Activated T-helper 2 cell treated with anti-CD3 and anti-CD28 coated beads, Interferon-gamma antibody, Interleukin-2, Interleukin-4, amounts not matched to agents 10 μg/mL and 5 μg/mL and 100 μg/mL, durations not matched to agents 14 hours and 24 hours and 36 hours (primary cell): ENCODE measurements at regions not wholly inside any gene's neighbourhood (a gene's known extent, or its start where the extent isn't known, plus 50 kb on each side); places are given as distances from the start of the nearest gene placed in this dataset.

Experiments
- DNase-seq: peaks from one replicate; pipeline ENCODE4 v3.0.0; 2021; ENCODE audit warnings: low spot score
- H3K27ac Mint-ChIP-seq: one replicate; pipeline ENCODE4 v1.8.0; 2021; ENCODE audit warnings: mixed read lengths
- H3K27me3 Mint-ChIP-seq: one replicate; pipeline ENCODE4 v1.8.0; 2021; ENCODE audit warnings: low read depth, mixed read lengths
- H3K36me3 Mint-ChIP-seq: one replicate; pipeline ENCODE4 v1.8.0; 2021; ENCODE audit warnings: low read depth, mixed read lengths
- H3K4me1 Mint-ChIP-seq: one replicate; pipeline ENCODE4 v1.8.0; 2021; ENCODE audit warnings: low read depth, mixed read lengths
- H3K4me3 Mint-ChIP-seq: one replicate; pipeline ENCODE4 v1.8.0; 2021; ENCODE audit warnings: low read depth, mild to moderate bottlenecking, moderate library complexity, mixed read lengths
- H3K9me3 Mint-ChIP-seq: one replicate; pipeline ENCODE4 v1.8.0; 2021; ENCODE audit warnings: mixed read lengths
- intact Hi-C: fragments of 100-400 bp; cut with micrococcal nuclease; formaldehyde crosslinking; loops from one replicate; pipeline ENCODE4 v1.15.1; 2023

DNA sequence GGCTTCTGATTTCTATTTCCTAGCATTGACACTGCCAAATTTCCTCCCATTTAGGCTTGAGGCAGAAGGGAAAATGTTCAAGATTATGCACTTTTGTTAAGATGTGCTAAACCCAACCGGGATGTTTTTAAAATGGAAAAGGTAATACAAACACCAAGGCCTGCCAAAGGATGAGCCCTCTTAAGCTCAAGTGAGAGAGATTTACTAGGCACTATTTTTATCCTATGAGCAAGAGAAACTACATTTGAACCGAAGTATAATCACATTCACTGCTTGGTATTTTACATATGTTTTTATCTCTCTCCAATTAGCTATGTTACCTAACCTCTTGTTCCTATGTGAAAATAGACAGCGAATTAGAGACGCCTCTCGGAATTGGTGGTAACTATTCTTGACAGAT, 295.8 kb downstream of the GABRB3 start:
- Mint-ChIP-seq H3K4me1 (no peaks in the 10 kb centered on the region), H3K4me3 (no peak overlapping the region), H3K9me3 (peaks cover 57% of the 10 kb centered on the region), H3K27ac (no peak overlapping the region), H3K36me3 (no peaks in the 10 kb centered on the region), H3K27me3 (no peaks in the 10 kb centered on the region)
- intact Hi-C loops: no loop called here
- no peak for DNase-seq

DNA sequence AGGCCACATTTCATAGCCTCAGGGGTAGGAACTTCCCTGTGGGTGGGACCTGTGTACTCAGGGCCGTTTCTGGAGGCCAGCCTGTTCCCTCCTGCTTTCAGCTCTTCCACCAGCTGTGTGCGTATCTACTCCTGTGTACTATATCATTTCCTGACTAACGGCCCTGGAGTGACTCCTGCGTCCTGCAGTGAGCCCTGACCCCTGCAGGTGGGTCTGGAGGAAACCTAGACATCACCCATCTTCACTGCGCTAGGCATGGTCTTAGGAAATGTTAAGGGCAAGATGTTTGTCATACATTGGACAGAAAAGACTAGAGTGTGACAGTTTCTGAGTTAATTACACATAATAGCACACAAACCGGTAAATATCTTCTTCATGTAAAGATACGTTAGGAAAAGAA, 297.3 kb downstream of the GABRB3 start:
- intact Hi-C loops: no loop called here
- Mint-ChIP-seq H3K4me1 (no peaks in the 10 kb centered on the region), H3K9me3 (peaks cover 49% of the 10 kb centered on the region), H3K27me3 (no peaks in the 10 kb centered on the region), H3K36me3 (no peaks in the 10 kb centered on the region), H3K4me3 (no peak overlapping the region), H3K27ac (no peak overlapping the region)
- DNase-seq: no peak

DNA sequence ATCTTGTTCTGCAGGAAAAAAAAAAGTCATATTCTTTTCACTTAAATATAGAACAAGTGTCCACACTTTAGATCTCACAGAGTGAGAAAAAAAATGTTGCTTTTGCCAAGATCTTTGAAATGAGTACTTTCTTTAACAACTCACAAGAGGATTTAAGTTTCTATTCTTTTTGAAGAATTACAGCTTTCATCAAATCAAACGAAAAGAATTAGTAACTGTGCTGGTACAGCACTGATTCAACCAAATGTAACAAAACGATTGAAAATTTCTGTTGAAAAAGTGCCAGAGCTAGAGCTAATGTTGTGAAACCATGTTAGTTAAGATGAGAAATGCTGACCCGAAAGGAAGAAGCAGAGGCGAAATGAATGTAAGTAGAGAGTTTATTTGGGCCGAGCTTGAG, 300.2 kb downstream of the GABRB3 start:
- no peak for DNase-seq
- Mint-ChIP-seq H3K27me3 (no peaks in the 10 kb centered on the region), H3K9me3 (peaks cover 59% of the 10 kb centered on the region), H3K36me3 (no peaks in the 10 kb centered on the region), H3K4me1 (no peaks in the 10 kb centered on the region), H3K4me3 (no peak overlapping the region), H3K27ac (no peak overlapping the region)
- intact Hi-C loops: no loop called here

DNA sequence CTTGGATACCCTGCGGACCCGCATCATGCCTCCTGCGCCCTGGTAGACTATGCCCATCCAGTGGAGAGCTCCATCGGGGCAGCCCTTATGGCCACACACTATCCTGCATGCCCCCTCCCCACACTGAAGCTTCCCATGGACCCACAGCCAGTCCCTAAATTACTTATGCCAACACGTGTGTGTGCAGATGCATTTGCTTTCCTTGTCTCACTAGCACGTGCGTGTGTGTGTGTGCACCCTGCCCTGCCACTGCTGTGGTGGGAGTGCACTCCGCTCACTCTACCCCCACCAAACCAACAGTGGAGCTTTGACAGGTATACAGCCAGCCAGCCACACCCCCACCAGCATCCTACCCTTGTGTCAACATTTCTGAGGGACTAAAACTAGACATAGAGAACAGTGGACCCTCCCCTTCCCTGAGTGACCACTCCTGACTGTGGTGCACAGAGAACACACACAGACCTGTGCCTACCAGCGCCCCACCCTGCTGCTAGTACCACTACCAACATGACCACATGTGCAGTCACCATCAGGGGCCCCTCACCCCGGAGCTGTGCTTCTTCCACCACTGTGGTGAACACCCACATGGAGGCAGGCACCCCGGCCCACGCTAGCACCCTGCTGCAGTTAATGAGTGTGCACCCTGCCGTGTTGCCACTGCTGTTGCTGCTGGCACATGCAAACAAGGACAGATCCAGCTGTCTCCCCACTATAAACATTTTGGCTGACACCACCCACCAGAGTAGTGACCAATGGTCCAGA, 310.8 kb downstream of the GABRB3 start:
- Mint-ChIP-seq H3K27me3 (no peaks in the 10 kb centered on the region), H3K4me1 (no peaks in the 10 kb centered on the region), H3K36me3 (no peaks in the 10 kb centered on the region), H3K4me3 (no peak overlapping the region), H3K9me3 (peaks cover 83% of the 10 kb centered on the region), H3K27ac (no peak overlapping the region)
- intact Hi-C loops: no loop called here
- no peak for DNase-seq

DNA sequence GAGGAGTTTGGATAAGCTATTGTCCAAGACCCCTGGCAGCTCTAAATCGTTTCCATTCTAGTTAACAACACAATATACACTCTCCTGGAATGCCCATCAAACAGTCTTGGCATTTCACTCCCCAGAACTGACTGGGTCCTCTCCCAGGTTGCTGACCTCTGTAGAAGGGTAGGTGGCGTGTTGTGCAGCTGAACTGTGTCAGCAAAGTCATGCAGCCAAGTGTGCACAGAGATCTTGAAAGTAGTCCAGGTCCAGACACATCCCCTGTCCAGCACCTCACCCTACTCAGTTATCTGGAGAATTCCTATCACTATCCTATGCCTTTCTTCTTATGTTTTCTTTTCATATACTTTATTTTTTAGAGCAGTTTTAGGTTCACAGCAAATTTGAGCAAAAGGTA, 312.7 kb downstream of the GABRB3 start:
- Mint-ChIP-seq H3K36me3 (no peaks in the 10 kb centered on the region), H3K27me3 (no peaks in the 10 kb centered on the region), H3K4me1 (no peaks in the 10 kb centered on the region), H3K9me3 (peaks cover 80% of the 10 kb centered on the region), H3K27ac (no peak overlapping the region), H3K4me3 (no peak overlapping the region)
- no peak for DNase-seq
- intact Hi-C loops: no loop called here

DNA sequence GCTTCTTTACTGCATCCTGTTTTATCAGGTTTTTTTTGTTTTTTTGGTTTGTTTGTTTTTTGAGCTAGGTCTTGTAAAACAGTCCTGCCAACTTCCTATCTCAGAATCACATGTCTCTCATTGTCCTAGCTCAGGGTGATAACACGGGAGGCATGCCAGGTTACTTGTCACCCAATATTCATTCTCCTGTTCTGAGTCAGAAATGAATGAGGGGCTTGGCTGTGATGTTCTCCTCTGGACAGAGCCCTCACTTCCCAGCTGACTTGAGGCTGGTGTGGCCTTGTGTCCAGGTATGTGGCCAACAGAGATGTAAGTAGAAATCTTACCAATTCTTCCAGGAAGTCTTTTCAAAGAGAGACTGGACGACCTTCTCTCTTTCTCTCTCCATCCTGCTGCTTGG, 317.0 kb downstream of the GABRB3 start:
- peaks cover 71% of the 10 kb centered on the region for H3K9me3 Mint-ChIP-seq

DNA sequence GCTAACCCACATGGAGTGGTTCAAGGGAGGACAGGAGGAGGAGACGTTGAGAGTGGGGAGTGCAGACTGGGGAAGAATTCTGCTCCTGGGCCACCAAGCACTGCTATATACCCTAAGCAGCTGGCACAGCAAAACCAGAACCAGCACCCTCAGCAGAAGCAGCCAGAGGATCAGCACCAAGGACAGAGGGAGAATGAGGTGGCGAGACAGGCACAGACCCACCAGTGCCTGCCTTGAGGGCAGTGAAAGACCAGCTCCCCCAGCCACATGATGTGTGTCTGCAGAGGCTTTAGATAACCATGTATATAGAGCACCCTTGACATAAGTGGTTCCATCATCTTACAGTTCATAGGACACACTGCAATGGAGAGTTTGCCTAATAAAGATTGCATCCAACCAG, 319.0 kb downstream of the GABRB3 start:
- DNase-seq: no peak
- no peak overlapping the region for H3K4me3 Mint-ChIP-seq
- H3K4me1 Mint-ChIP-seq: no peaks in the 10 kb centered on the region
- intact Hi-C loops: no loop called here
- no peaks in the 10 kb centered on the region for H3K27me3 Mint-ChIP-seq
- peaks cover 71% of the 10 kb centered on the region for H3K9me3 Mint-ChIP-seq
- H3K36me3 Mint-ChIP-seq: no peaks in the 10 kb centered on the region
- H3K27ac Mint-ChIP-seq: no peak overlapping the region

More for the DNA sequence above, 317.0 kb downstream of the GABRB3 start:
- Mint-ChIP-seq H3K4me1 (no peaks in the 10 kb centered on the region), H3K27ac (no peak overlapping the region), H3K36me3 (no peaks in the 10 kb centered on the region), H3K27me3 (no peaks in the 10 kb centered on the region), H3K4me3 (no peak overlapping the region)
- intact Hi-C loops: no loop called here
- DNase-seq: no peak

DNA sequence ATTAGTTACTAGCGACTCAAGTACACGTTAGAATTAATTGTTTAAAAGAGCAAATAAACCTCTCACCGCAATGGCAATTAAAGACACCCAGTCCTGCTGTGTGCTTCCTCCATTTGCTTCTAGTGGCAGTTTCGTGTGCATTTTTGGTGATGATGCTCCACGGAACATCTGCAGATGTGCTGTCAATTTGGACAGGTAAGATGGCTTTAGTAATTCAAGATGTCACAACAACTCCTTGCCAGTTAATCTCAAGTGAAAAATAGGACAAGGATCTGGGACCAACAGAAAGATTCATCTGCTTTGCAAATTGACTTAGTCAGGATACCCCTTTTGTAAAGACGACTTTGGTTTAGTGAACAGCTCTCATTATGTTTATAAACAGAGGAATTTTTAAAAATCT, 320.9 kb downstream of the GABRB3 start:
- intact Hi-C loops: no loop called here
- DNase-seq: no peak
- peaks cover 52% of the 10 kb centered on the region for H3K9me3 Mint-ChIP-seq
- H3K36me3 Mint-ChIP-seq: no peaks in the 10 kb centered on the region
- no peaks in the 10 kb centered on the region for H3K27me3 Mint-ChIP-seq
- H3K27ac Mint-ChIP-seq: no peak overlapping the region
- no peak overlapping the region for H3K4me3 Mint-ChIP-seq
- H3K4me1 Mint-ChIP-seq: no peaks in the 10 kb centered on the region

DNA sequence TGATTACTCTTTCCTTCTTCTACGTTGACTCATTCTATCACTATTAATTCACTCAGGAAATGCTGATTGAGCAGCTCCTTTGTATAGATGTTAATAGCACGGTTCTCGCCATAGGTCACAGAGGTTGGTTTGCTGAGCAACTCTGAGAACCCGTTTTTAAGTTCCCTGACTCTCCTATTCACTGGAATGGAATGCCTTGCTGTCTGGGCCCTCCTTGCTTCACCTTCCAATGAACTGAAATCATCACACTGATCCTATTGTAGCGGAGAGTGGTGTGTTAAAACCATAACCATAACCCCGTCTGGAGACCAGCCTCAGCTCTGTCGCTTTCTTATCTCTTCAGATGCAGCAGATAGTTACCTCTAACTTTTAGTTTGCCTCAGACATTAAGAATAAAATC, 323.6 kb downstream of the GABRB3 start:
- Mint-ChIP-seq H3K9me3 (peaks cover 33% of the 10 kb centered on the region), H3K4me1 (no peaks in the 10 kb centered on the region), H3K27ac (no peak overlapping the region), H3K4me3 (no peak overlapping the region), H3K36me3 (no peaks in the 10 kb centered on the region), H3K27me3 (no peaks in the 10 kb centered on the region)
- DNase-seq: no peak
- intact Hi-C loops: no loop called here

DNA sequence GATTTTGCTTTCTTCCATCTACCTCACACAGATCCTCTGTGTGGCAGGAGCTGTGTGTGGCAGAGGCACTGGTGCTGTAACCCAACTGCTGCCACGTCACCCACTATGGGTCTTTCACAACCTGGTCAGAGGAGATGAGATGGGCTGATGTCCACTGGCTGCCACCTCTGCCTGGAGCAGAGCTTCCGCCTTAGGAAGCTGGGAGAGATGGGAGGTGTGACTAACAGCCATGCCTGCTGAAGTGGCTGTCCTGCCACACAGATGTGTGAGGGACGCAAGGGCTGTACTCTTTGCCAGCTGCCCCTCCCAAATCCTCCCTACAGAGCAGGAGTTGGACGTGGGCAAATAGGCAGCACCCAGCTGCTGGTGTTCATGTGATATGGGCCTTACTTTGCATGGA, 329.5 kb downstream of the GABRB3 start:
- Mint-ChIP-seq H3K27ac (no peak overlapping the region), H3K4me3 (no peak overlapping the region), H3K36me3 (no peaks in the 10 kb centered on the region), H3K4me1 (no peaks in the 10 kb centered on the region), H3K27me3 (no peaks in the 10 kb centered on the region), H3K9me3 (peaks cover 35% of the 10 kb centered on the region)
- DNase-seq: no peak
- intact Hi-C loops: no loop called here

DNA sequence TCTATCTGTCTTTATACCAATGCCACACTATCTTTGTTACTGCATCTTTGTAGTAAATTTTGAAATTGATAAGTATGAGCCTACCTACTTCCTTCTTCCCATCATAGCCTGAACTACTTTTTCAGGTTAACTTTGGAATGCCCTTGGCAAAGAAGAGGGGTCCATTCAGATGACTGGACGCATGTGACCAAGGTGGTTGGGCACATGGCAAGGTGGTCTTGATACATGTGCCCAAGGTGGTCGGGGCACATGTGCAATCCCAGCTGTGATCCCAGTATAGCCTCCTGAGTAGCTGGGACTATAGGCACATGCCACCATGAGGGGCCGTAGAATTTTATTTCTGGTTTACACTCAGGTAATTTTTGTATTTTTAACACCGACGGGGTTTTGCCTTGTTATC, 330.2 kb downstream of the GABRB3 start:
- no peaks in the 10 kb centered on the region for H3K36me3 Mint-ChIP-seq
- no peak overlapping the region for H3K4me3 Mint-ChIP-seq
- intact Hi-C loops: no loop called here
- H3K27ac Mint-ChIP-seq: no peak overlapping the region
- no peak for DNase-seq
- no peaks in the 10 kb centered on the region for H3K4me1 Mint-ChIP-seq
- peaks cover 37% of the 10 kb centered on the region for H3K9me3 Mint-ChIP-seq
- no peaks in the 10 kb centered on the region for H3K27me3 Mint-ChIP-seq

DNA sequence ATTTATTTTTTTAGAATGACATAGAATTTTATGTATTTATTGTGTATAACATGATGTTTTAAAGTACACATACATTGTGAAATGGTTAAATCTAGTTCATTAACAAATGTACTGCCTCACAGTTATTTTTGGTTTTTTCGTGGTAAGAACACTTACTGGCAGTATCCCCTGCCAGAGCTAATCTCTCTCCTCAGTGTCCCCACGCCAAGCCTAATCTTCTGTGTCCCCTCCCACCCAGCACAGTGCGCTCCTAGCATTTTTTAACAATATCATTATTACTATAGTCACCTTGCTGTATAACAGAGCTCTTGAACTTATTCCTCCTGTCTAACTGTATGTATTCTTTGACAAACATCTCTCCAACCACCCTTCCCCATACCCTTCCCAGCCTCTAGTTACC, 333.2 kb downstream of the GABRB3 start:
- Mint-ChIP-seq H3K4me1 (no peaks in the 10 kb centered on the region), H3K4me3 (no peak overlapping the region), H3K9me3 (peaks cover 53% of the 10 kb centered on the region), H3K36me3 (no peaks in the 10 kb centered on the region), H3K27ac (no peak overlapping the region), H3K27me3 (no peaks in the 10 kb centered on the region)
- intact Hi-C loops: no loop called here
- DNase-seq: no peak

DNA sequence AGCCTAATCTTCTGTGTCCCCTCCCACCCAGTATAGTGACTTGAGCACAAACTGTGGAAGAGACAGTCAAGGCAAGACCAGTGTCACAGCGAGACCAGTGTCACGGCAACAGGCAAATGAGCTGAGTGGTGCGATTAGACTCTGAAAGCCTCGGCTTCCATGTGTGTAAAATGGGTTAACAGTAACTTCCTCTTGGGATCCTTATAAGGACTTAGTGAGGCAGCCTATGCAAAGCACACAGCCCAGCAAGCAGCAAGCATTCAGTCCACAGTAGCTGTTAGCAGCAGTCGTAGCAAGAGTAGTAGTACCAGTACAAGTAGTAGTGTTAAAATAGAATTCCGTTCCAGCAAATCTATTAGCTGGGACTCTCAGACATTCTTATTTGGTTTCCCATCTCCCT, 334.1 kb downstream of the GABRB3 start:
- no peaks in the 10 kb centered on the region for H3K27me3 Mint-ChIP-seq
- no peak overlapping the region for H3K27ac Mint-ChIP-seq
- H3K4me3 Mint-ChIP-seq: no peak overlapping the region
- H3K4me1 Mint-ChIP-seq: no peaks in the 10 kb centered on the region
- peaks cover 58% of the 10 kb centered on the region for H3K9me3 Mint-ChIP-seq
- intact Hi-C loops: no loop called here
- no peaks in the 10 kb centered on the region for H3K36me3 Mint-ChIP-seq
- DNase-seq: no peak

DNA sequence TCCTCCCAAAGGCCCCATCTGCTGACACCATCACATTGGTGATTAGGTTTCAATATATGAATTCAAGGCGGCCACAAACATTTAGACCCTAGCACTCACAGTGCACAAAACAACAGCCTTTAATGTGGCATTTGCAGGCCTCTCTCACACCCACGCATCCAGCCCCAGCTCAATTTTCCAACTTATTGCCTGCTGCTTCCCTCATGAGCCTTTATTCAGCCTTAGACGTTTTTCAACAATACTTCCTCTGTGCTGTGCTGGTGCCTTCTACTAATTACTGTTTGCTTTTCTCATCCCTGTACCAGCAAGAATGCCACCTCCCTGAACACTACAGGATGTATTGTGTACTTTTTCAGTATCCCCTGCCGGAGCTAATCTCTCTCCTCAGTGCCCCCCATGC, 334.6 kb downstream of the GABRB3 start:
- Mint-ChIP-seq H3K27ac (no peak overlapping the region), H3K4me1 (no peaks in the 10 kb centered on the region), H3K27me3 (no peaks in the 10 kb centered on the region), H3K36me3 (no peaks in the 10 kb centered on the region), H3K9me3 (peaks cover 59% of the 10 kb centered on the region), H3K4me3 (no peak overlapping the region)
- DNase-seq: no peak
- intact Hi-C loops: no loop called here
